LNCAP (cell line): ENCODE measurements at regions not wholly inside any gene's neighbourhood (a gene's known extent, or its start where the extent isn't known, plus 50 kb on each side); places are given as distances from the start of the nearest gene placed in this dataset.

Experiments
- CTCF ChIP-seq: fragments of 450-650 bp; IDR thresholded peaks from 2 replicates; pipeline ENCODE4 v1.5.1; 2017; ENCODE audit warnings: mild to moderate bottlenecking

- TF ChIP-seq CTCF, result no peak
These were observed 235.0 kb upstream of the HNMT start for GRCh38 chr2:137729305-137729704.

DNA sequence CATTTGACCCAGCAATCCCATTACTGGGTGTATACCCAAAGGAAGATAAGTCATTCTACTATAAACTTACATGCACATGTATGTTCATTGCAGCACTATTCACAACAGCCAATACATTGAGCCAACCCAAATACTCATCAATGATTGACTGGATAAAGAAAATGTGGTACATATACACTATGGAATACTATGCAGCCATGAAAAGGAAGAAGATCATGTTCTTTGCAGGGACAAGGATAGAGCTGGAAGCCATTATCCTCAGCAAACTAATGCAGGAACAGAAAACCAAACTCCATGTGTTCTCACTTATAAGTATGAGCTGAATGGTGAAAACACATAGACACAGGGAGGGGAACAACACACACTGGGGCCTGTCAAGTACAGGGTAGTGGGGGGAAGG, 226.7 kb upstream of the HNMT start:
- no peak for TF ChIP-seq CTCF

DNA sequence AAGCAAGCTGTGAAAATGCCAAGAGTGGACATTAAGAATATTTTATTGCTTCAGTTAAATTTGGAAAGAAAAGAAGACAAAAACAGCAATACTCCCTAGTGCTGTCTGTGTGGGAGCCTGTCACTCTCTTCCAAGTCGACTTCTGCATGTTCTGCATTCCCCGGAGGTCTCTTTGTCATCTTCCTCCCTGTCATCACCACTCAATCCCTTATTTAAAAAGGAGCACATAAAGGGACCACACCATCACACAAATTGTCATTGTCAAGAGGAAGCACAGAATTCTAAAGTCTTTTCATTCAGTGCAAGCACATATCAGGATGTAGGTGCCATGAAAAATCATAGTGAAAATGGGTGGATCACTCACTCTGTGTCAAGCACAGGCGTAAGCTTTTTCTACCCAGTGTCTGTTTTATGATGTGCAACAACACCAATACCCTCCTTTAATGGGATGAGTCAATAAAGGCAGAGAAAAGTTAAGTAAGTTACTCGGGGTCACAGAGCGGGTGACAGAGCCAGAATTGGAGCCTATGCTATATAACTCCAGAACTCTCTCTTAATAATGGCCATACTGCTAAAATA, 222.4 kb upstream of the HNMT start:
- TF ChIP-seq CTCF, result no peak

GRCh38 chr2:137747509-137747908, 216.8 kb upstream of the HNMT start:
- TF ChIP-seq CTCF, result no peak

- TF ChIP-seq CTCF, result no peak
These were observed 215.7 kb upstream of the HNMT start for GRCh38 chr2:137748533-137748932.

- TF ChIP-seq CTCF, result no peak
These were observed 199.6 kb upstream of the HNMT start for GRCh38 chr2:137764646-137765045.

DNA sequence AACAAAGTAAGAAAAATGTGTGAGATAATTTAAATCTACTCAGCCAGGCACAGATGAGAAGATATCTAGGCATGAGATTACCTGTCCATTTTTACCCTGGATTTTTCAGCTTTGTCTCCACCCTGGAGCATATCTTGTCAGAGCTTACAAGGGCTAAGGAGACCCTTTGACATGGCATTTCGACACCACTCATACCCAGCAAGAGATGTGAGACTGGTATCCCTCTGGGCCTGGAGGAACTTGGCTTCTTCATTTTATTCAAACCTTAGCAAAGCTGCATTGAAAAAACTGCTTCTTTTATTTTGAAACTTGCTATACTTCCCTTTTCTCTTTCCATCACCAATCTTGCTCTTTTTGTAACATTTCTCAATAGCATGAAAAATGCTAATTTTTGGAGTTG, 194.9 kb upstream of the HNMT start:
- TF ChIP-seq CTCF, result no peak

GRCh38 chr2:137770166-137770565, 194.1 kb upstream of the HNMT start:
- TF ChIP-seq CTCF, result no peak
